22Rv1 (cell line): ENCODE measurements at regions not wholly inside any gene's neighbourhood (a gene's known extent, or its start where the extent isn't known, plus 50 kb on each side); places are given as distances from the start of the nearest gene placed in this dataset.

ENCODE experiments used
- CTCF ChIP-seq: fragments of 450-650 bp; IDR thresholded peaks from 2 replicates; pipeline ENCODE4 v1.5.1; 2017; ENCODE audit warnings: mild to moderate bottlenecking
- ZFX ChIP-seq: fragments of 450-650 bp; IDR thresholded peaks from 2 replicates; pipeline ENCODE4 v1.6.1; 2017; ENCODE audit warnings: antibody characterized with exemption, borderline replicate concordance

- TF ChIP-seq CTCF (no peak), ZFX (no peak)
Observed at GRCh38 chr12:91377436-91377835, 194.8 kb upstream of the DCN start.
